HG03521 (cell line): ENCODE measurements at regions not wholly inside any gene's neighbourhood (a gene's known extent, or its start where the extent isn't known, plus 50 kb on each side); places are given as distances from the start of the nearest gene placed in this dataset.

ENCODE experiments used
- ATAC-seq: cut with Tn5 transposase; IDR thresholded peaks from one replicate; pipeline ENCODE4 v1.9.1; 2021; ENCODE audit warnings: mild to moderate bottlenecking, moderate library complexity; ENCODE audit not compliant: unreplicated experiment

GRCh38 chr12:42652048-42652447, 62.5 kb upstream of the PRICKLE1 start:
- no peak for ATAC-seq

GRCh38 chr12:42648061-42648460, 58.5 kb upstream of the PRICKLE1 start:
- ATAC-seq, result no peak

GRCh38 chr12:42643881-42644579, 54.5 kb upstream of the PRICKLE1 start:
- no peak for ATAC-seq

GRCh38 chr12:42641221-42641885, 51.8 kb upstream of the PRICKLE1 start:
- ATAC-seq, result no peak

- no peak for ATAC-seq
Measured at GRCh38 chr12:42640391-42640790, 50.8 kb upstream of the PRICKLE1 start.

- ATAC-seq, result no peak
Measured at GRCh38 chr12:42639556-42639955, 50.0 kb upstream of the PRICKLE1 start.
